ENCODE measurements at regions not wholly inside any gene's neighbourhood (a gene's known extent, or its start where the extent isn't known, plus 50 kb on each side); places are given as distances from the start of the nearest gene placed in this dataset.
A peak's percentile ranks its signal among the peaks of the same experiment; 100 is the strongest.

GRCh38 chr2:18473241-18474181, 86.9 kb downstream of the RDH14 start:
- intact Hi-C loops (cut with DNase I), result no loop called here
- Histone ChIP-seq H3K36me3 (no peaks in the 10 kb centered on the region), H3K9me3 (no peaks in the 10 kb centered on the region), H3K4me3 (no peak overlapping the region), H3K27me3 (peaks cover 0 to 4% (median 0%) of the 10 kb centered on the region in 4 donors), H3K4me1 (peaks cover 0 to 16% (median 0%) of the 10 kb centered on the region in 3 donors), H3K27ac (peak overlapping the region in 2 of 4 donors; percentile 51 to 82)
- TF ChIP-seq POLR2A (IDR thresholded peaks at IDR 0.05) (no peak), CTCF (IDR thresholded peaks at IDR 0.05) (no peak)
- DNase-seq, result no peak
- WGBS, 2 donors, result 29 to 37% methylated on average over 9 of the region's 9 CpGs

GRCh38 chr2:18467749-18468360, 92.6 kb downstream of the RDH14 start:
- Histone ChIP-seq H3K4me1 (peaks cover 0 to under 1% (median 0%) of the 10 kb centered on the region in 3 donors), H3K27me3 (no peaks in the 10 kb centered on the region), H3K27ac (peak overlapping the region in 2 of 4 donors; percentile 13 to 40), H3K4me3 (no peak overlapping the region), H3K9me3 (no peaks in the 10 kb centered on the region), H3K36me3 (no peaks in the 10 kb centered on the region)
- WGBS, 2 donors, result 80 to 84% methylated on average over 5 of the region's 5 CpGs
- intact Hi-C loops (cut with DNase I), result no loop called here
- TF ChIP-seq POLR2A (IDR thresholded peaks at IDR 0.05), result no peak
- DNase-seq, result no peak

GRCh38 chr2:18465979-18466378, 94.5 kb downstream of the RDH14 start:
- H3K36me3 ChIP-seq, result no peaks in the 10 kb centered on the region
- DNase-seq, result no peak
- no peak overlapping the region for H3K4me3 ChIP-seq
- peak overlapping the region in 1 of 4 donors; percentile 28 for H3K27ac ChIP-seq
- intact Hi-C loops (cut with DNase I), result no loop called here
- H3K4me1 ChIP-seq, result no peaks in the 10 kb centered on the region
- H3K9me3 ChIP-seq, result no peaks in the 10 kb centered on the region
- no peaks in the 10 kb centered on the region for H3K27me3 ChIP-seq
- WGBS, 2 donors, result 66 to 69% methylated on average over 3 of the region's 3 CpGs
- TF ChIP-seq CTCF (IDR thresholded peaks at IDR 0.05) (no peak), POLR2A (IDR thresholded peaks at IDR 0.05) (no peak)

- 52 to 72% methylated on average over 2 of the region's 2 CpGs for WGBS, 2 donors
- Histone ChIP-seq H3K4me1 (no peaks in the 10 kb centered on the region), H3K9me3 (no peaks in the 10 kb centered on the region), H3K27me3 (no peaks in the 10 kb centered on the region), H3K36me3 (no peaks in the 10 kb centered on the region), H3K27ac (no peak overlapping the region), H3K4me3 (no peak overlapping the region)
- intact Hi-C loops (cut with DNase I), result no loop called here
- no peak for DNase-seq
- TF ChIP-seq CTCF (IDR thresholded peaks at IDR 0.05) (no peak), POLR2A (IDR thresholded peaks at IDR 0.05) (no peak)
Observed at GRCh38 chr2:18464913-18465312, 95.5 kb downstream of the RDH14 start.

GRCh38 chr2:18456026-18456425, 104.4 kb downstream of the RDH14 start:
- WGBS, 2 donors, result 14 to 25% methylated on average over 2 of the region's 2 CpGs
- TF ChIP-seq POLR2A (IDR thresholded peaks at IDR 0.05) (no peak), CTCF (IDR thresholded peaks at IDR 0.05) (no peak)
- H3K4me3 ChIP-seq, result no peak overlapping the region
- no peaks in the 10 kb centered on the region for H3K9me3 ChIP-seq
- no peak for DNase-seq
- intact Hi-C loops (cut with DNase I), result no loop called here
- H3K36me3 ChIP-seq, result no peaks in the 10 kb centered on the region
- H3K27me3 ChIP-seq, result no peaks in the 10 kb centered on the region
- H3K4me1 ChIP-seq, result peaks cover 0 to 15% (median 0%) of the 10 kb centered on the region in 3 donors
- peak overlapping the region in 3 of 4 donors; percentile 48 to 81 (median 64) for H3K27ac ChIP-seq

All from esophagus squamous epithelium (tissue), 5 donors.